ENCODE measurements at regions not wholly inside any gene's neighbourhood (a gene's known extent, or its start where the extent isn't known, plus 50 kb on each side); places are given as distances from the start of the nearest gene placed in this dataset.

DNA sequence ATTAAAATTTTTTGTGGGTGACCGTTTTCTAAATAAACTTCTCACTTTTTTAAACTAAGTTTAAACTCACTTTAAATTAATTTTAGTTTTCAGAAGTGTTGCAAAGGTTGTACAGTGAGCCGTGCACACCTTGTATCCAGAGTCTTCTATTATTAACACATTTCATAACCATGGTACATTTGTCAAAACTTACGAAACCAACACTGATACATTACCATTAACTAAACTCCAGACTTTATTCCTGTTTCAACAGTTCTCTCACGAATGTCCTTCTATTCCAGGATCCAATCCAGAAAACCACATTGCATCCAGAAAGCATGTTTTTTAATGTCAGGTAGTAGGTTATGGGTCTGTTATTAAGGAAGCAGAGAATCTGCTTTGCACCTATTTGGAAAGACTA is 319.9 kb downstream of the CBLN4 start:
- Histone ChIP-seq H2AFZ (ENCODE audit: low read length) (no peak overlapping the region), H3K9me3 (ENCODE audit: insufficient read depth, low read depth, low read length) (no peaks in the 10 kb centered on the region; the same call in 1 of the 2 replicates), H3K4me1 (ENCODE audit: insufficient read depth, low read length, poor library complexity, severe bottlenecking) (no peaks in the 10 kb centered on the region), H3K4me2 (ENCODE audit: low read depth, low read length, poor library complexity, severe bottlenecking) (no peak overlapping the region), H3F3A (ENCODE audit: low read depth) (no peaks in the 10 kb centered on the region), H3K79me2 (ENCODE audit: insufficient read depth, low read length) (no peaks in the 10 kb centered on the region), H4K20me1 (ENCODE audit: insufficient read depth, low read length, poor library complexity, severe bottlenecking) (no peaks in the 10 kb centered on the region), H3K9me2 (replicated peaks; ENCODE audit: low read depth, low read length) (no peaks in the 10 kb centered on the region), H3K4me3 (ENCODE audit: low read length, poor library complexity, severe bottlenecking) (no peak overlapping the region), H3K36me3 (ENCODE audit: insufficient read depth, low read length) (no peaks in the 10 kb centered on the region), H3K9ac (ENCODE audit: low read depth, low read length, poor library complexity, severe bottlenecking) (no peak overlapping the region), H3K27me3 (ENCODE audit: insufficient read depth, low read length, poor library complexity, severe bottlenecking) (no peaks in the 10 kb centered on the region)
- TF ChIP-seq EZH2phosphoT487 (IDR thresholded peaks at IDR 0.05; ENCODE audit: borderline replicate concordance) = no peak
- TF ChIP-seq, protein P1, sequence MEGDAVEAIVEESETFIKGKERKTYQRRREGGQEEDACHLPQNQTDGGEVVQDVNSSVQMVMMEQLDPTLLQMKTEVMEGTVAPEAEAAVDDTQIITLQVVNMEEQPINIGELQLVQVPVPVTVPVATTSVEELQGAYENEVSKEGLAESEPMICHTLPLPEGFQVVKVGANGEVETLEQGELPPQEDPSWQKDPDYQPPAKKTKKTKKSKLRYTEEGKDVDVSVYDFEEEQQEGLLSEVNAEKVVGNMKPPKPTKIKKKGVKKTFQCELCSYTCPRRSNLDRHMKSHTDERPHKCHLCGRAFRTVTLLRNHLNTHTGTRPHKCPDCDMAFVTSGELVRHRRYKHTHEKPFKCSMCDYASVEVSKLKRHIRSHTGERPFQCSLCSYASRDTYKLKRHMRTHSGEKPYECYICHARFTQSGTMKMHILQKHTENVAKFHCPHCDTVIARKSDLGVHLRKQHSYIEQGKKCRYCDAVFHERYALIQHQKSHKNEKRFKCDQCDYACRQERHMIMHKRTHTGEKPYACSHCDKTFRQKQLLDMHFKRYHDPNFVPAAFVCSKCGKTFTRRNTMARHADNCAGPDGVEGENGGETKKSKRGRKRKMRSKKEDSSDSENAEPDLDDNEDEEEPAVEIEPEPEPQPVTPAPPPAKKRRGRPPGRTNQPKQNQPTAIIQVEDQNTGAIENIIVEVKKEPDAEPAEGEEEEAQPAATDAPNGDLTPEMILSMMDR (conservative IDR thresholded peaks at IDR 0.05; ENCODE audit: low read length) = no peak

GRCh38 chr20:55684578-55684977 is 320.7 kb downstream of the CBLN4 start:
- H3K9ac ChIP-seq (ENCODE audit: low read depth, low read length, poor library complexity, severe bottlenecking) = no peak overlapping the region
- no peak for TF ChIP-seq EZH2phosphoT487 (IDR thresholded peaks at IDR 0.05; ENCODE audit: borderline replicate concordance)
- TF ChIP-seq, protein P1 (conservative IDR thresholded peaks at IDR 0.05; ENCODE audit: low read length) = no peak
- no peak overlapping the region for H3K4me3 ChIP-seq (ENCODE audit: low read length, poor library complexity, severe bottlenecking)
- no peaks in the 10 kb centered on the region for H3K9me2 ChIP-seq (replicated peaks; ENCODE audit: low read depth, low read length)
- no peaks in the 10 kb centered on the region for H3K4me1 ChIP-seq (ENCODE audit: insufficient read depth, low read length, poor library complexity, severe bottlenecking)
- H3F3A ChIP-seq (ENCODE audit: low read depth) = no peaks in the 10 kb centered on the region
- no peak overlapping the region for H3K4me2 ChIP-seq (ENCODE audit: low read depth, low read length, poor library complexity, severe bottlenecking)
- no peaks in the 10 kb centered on the region for H3K79me2 ChIP-seq (ENCODE audit: insufficient read depth, low read length)
- no peak overlapping the region for H2AFZ ChIP-seq (ENCODE audit: low read length)
- H3K27me3 ChIP-seq (ENCODE audit: insufficient read depth, low read length, poor library complexity, severe bottlenecking) = no peaks in the 10 kb centered on the region
- no peaks in the 10 kb centered on the region for H3K36me3 ChIP-seq (ENCODE audit: insufficient read depth, low read length)
- no peaks in the 10 kb centered on the region for H3K9me3 ChIP-seq (ENCODE audit: insufficient read depth, low read depth, low read length)
- H4K20me1 ChIP-seq (ENCODE audit: insufficient read depth, low read length, poor library complexity, severe bottlenecking) = no peaks in the 10 kb centered on the region

- Histone ChIP-seq H3K9me2 (replicated peaks; ENCODE audit: low read depth, low read length) (no peaks in the 10 kb centered on the region), H3K4me2 (ENCODE audit: low read depth, low read length, poor library complexity, severe bottlenecking) (no peak overlapping the region), H2AFZ (ENCODE audit: low read length) (no peak overlapping the region), H3K27me3 (ENCODE audit: insufficient read depth, low read length, poor library complexity, severe bottlenecking) (no peaks in the 10 kb centered on the region), H3K4me1 (ENCODE audit: insufficient read depth, low read length, poor library complexity, severe bottlenecking) (no peaks in the 10 kb centered on the region), H3K9ac (ENCODE audit: low read depth, low read length, poor library complexity, severe bottlenecking) (no peak overlapping the region), H3K36me3 (ENCODE audit: insufficient read depth, low read length) (no peaks in the 10 kb centered on the region), H4K20me1 (ENCODE audit: insufficient read depth, low read length, poor library complexity, severe bottlenecking) (no peaks in the 10 kb centered on the region), H3K4me3 (ENCODE audit: low read length, poor library complexity, severe bottlenecking) (no peak overlapping the region), H3K9me3 (ENCODE audit: insufficient read depth, low read depth, low read length) (no peaks in the 10 kb centered on the region), H3K79me2 (ENCODE audit: insufficient read depth, low read length) (no peaks in the 10 kb centered on the region), H3F3A (ENCODE audit: low read depth) (no peaks in the 10 kb centered on the region)
- TF ChIP-seq, protein P1 (conservative IDR thresholded peaks at IDR 0.05; ENCODE audit: low read length) = no peak
- no peak for TF ChIP-seq EZH2phosphoT487 (IDR thresholded peaks at IDR 0.05; ENCODE audit: borderline replicate concordance)
These were observed 326.2 kb downstream of the CBLN4 start for GRCh38 chr20:55678970-55679667.
